ENCODE measurements at regions not wholly inside any gene's neighbourhood (a gene's known extent, or its start where the extent isn't known, plus 50 kb on each side); places are given as distances from the start of the nearest gene placed in this dataset.

DNA sequence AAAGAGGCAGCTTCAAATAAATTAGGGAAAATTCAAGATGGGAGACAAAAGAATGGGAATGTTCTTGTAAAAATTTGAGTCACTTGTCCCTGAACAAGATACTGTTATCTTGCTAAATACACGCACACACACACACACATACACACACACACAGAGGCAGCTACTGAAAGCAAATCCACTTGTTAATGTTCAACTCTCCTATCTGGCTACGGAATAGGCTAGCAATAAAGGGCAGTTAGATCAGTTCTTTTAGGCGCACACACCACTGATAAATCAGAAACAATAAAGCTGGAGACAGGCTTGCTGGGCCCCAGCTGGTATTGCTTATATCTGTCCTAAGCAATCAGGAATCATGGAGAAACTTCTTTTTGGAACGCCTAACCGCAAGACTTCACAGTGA is 461.6 kb downstream of the BCL11A start:
- no peak for DNase-seq

DNA sequence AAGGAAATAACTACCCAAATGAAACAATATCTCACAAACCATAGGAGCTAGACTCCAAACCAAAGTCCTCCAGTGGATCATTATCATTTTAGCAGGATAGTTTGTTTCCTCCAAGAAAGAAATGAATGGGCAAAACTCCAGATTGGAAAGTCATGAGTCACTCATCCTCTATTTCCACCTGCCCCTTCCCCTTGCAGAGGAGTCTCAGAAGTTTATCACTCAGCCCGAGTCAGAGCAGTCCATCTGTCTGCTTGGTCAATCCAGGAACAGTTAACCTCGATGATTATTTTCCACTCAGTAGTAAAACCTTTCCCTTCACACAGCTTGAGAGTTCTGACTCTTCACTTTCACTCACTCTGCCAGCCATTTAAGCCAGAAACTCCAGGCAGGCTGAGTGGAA is 462.2 kb downstream of the BCL11A start:
- no peak for DNase-seq

- no peak for DNase-seq
Observed at GRCh38 chr2:60079562-60079961, 473.9 kb downstream of the BCL11A start.

DNA sequence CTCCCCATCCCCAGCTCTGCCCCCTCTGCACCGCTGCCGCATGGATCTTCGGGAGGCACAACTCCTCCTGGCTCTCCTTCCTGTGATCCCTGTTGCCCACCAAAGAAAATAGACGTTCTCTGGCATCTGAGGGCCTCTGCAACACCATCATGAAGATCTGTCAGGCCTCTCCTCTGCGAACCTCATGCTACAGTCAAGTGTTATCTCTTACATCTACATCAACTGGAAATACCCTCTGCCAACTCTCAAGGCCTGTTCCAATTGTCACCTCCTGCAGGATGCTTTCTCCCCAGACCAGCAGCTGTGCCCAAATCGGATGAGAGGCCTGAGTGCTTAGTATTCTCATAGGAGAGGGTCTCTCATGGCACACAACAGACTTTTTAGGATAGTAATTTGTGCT is 478.4 kb downstream of the BCL11A start:
- no peak for DNase-seq

GRCh38 chr2:60073201-60073600 is 480.3 kb downstream of the BCL11A start:
- no peak for DNase-seq

DNA sequence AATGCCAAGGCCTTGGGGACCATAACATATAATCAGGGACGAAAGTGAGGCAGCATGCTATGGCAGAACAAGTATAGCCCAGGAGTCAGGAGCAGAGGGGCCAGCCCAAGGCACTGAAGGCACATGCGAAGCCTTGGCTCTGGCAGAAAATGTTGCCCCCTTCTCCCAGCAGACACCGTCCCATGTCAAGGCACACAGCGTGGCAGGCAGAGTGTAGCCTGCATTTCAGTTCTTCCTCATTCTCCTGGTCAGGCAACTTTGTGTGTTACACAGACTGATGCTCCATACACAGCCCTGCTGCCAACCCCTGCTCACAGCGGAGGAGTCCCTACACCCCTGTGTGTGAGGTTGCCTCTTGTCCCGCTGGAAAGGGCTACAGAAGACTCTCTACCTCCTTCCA is 480.8 kb downstream of the BCL11A start:
- DNase-seq, result no peak

- no peak for DNase-seq
Observed at GRCh38 chr2:60071490-60071831, 482.0 kb downstream of the BCL11A start.

- DNase-seq, result no peak
Observed at GRCh38 chr2:60070736-60071489, 482.5 kb downstream of the BCL11A start.

DNA sequence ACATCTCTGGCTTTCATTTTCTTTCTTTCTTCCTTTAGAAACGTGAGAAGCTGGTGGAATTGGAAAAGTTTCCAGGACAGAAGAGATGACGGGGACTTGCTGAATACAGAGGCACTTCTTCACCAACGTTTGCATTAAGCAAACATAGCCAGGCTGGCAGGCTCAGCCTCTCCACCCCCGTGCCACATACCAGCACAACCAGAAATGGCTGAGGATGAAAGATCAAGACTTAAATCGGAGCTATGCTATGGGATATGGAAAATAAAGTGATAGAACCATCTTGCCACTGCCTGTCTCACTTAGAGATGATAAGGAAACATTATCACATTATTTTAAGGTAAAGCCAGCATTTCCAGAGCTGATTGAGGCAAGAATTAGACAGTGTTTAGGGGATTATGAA is 483.3 kb downstream of the BCL11A start:
- no peak for DNase-seq

DNA sequence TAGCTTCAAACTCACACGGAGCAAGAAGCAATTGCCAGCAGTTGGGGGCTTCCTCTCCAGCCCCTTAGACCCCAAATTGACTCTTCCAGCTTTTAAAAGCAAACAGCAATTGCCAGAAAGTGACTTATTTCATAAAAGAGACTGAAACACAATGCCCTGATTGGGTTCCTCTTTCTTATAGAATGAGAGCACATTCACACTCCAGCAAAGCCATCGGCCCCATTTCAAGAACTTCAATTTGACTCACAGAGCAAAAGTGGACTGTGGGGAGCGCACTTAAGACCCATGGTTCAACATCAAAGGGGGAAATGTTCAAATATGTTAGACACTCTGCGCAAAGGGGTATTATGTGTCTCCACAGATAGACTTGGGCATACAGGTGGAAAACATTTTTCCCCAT is 484.7 kb downstream of the BCL11A start:
- DNase-seq, result no peak

DNA sequence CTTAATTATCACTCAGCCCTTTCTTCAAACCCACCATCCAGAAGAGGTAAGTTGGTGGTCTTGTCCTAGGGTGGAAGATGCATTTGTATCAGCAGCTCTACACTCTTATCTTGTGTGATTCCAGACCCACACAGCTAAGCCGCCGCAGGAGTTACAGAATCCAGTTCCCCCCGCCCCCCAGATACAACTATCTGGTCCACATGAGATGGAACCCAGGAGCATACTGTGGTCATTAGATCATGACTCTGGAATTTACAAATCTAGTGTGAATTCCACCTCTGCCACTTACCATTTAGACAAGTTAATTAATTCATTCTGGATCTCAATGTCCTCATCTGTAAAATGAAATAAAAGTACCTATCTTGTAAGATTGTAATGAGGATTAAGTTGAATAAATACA is 486.4 kb downstream of the BCL11A start:
- no peak for DNase-seq

GRCh38 chr2:60066096-60066839 is 487.2 kb downstream of the BCL11A start:
- DNase-seq, result no peak

- DNase-seq, result no peak
Observed at GRCh38 chr2:60064687-60065389, 488.6 kb downstream of the BCL11A start.

- DNase-seq, result no peak
Observed at GRCh38 chr2:60058781-60059180, 494.7 kb downstream of the BCL11A start.

- no peak for DNase-seq
Observed at GRCh38 chr2:60054571-60055340, 498.7 kb downstream of the BCL11A start.

DNA sequence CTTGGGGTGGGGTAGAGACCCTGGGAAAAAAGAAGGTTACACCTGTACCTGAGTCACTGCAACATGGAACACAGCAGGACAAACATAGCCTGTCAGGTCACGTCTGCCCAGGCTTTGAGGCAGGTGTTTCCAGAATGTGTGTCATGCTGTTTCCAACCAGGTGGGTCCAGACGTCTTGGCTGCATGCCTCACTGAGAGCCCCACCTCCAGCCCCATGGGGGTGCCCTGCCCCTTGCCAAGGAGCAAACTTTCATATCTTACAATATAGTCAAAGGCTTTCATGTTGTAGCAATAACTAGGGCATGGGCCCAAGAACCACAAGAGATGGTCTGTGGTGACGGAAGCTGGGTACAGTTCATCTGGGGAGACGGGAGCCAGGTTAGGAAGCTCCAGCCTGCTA is 499.7 kb downstream of the BCL11A start:
- no peak for DNase-seq

DNA sequence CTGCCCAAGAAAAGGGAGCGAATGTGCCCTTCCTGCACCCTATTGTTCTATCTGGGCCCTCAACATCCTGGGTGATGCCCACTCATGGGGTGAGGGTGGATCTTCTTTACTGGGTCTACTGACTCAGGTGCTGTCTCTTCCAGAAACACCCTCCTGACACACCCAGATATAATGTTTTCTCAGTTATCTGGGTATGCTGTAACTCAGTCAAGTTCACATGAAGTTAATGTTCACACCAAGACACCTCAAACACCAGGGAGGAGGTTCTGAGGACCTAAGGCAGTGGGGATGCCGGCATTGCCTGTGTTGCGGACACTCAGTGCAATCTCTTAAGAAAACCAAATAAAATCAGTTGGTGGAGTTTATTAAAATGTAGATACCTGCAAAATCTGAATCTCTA is 500.9 kb downstream of the BCL11A start:
- no peak for DNase-seq

DNA sequence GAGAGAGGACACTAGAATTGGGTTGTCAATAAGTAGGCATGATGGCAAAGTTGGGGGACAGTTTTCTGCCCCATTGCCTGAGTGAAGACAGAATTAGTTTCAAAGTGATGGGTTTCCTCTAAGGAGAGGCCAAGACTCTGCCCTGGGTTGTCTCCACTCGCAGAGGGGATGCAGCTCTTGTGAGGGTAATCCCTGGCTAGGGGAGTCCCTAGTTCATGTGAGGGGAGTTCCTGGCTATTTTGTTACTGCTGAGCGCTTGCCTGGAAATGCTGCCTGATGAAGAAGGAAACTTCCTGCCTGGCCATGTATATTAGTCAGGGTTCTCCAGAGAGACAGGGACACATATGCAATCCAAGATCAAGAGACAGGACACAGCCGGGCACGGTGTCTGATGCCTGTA is 501.5 kb downstream of the BCL11A start:
- DNase-seq, result no peak

DNA sequence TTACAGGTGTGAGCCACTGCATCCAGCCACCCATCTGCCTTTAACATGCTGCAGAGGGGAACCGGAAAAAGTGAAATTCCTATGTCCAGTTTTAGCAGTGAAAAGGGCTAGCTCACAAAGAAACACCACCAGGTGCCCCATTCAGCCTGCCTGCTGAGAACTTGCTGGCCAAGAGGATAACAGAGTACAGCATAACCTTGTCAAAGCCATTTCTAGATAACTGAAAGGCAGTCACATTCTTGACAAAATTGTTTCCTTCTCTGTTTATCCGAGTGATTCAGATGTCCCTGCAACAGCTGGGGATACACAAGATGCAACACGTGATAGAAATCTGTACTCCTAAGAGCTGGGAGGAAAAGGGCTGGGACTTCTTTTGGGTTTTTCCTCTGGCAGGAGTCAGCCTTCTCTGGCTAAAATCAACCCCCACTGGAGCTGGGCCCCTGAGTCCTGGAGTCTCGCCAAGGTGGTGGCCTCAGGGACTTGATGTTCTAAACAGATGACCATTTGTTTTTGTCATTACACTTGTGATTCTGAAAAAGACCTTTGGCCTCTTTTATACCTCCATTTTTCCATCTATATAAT is 505.4 kb downstream of the BCL11A start:
- no peak for DNase-seq

GRCh38 chr2:60047347-60047746 is 506.1 kb downstream of the BCL11A start:
- no peak for DNase-seq

GRCh38 chr2:60046529-60046928 is 506.9 kb downstream of the BCL11A start:
- DNase-seq, result no peak

- DNase-seq, result no peak
Observed at GRCh38 chr2:60045456-60045855, 508.0 kb downstream of the BCL11A start.

DNA sequence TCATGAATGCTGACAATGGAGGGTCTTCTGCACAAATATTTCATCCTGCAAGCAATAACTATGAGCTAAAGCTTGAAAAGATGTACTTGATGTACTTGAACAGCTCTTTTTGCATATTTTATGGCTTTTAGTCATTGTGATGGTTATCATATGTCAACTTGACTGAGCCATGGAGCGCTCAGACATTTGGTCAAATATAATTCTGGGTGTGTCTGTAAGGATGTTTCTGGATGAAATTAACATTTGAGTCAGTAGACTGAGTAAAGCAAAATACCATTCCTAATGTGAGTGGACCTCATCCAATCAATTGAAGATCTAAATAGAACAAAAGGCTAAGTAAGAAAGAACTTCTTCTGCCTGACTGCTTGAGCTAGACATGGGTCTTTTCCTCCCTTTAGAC is 509.0 kb downstream of the BCL11A start:
- no peak for DNase-seq
